SKM-1 (cell line): ENCODE measurements at regions not wholly inside any gene's neighbourhood (a gene's known extent, or its start where the extent isn't known, plus 50 kb on each side); places are given as distances from the start of the nearest gene placed in this dataset.

Experiments
- DNase-seq: peaks from one replicate; lab custom pipeline; 2025; ENCODE audit not compliant: unreplicated experiment; lab: John Stamatoyannopoulos, UW

- no peak for DNase-seq
These were observed 1431.7 kb upstream of the PIK3C3 start for GRCh38 chr18:40523287-40523686.

- no peak for DNase-seq
These were observed 1454.0 kb upstream of the PIK3C3 start for GRCh38 chr18:40501026-40501425.

GRCh38 chr18:40494603-40495002 is 1460.4 kb upstream of the PIK3C3 start:
- no peak for DNase-seq

- DNase-seq: no peak
These were observed 1461.7 kb upstream of the PIK3C3 start for GRCh38 chr18:40493316-40493715.

GRCh38 chr18:40489301-40489700 is 1465.7 kb upstream of the PIK3C3 start:
- no peak for DNase-seq

GRCh38 chr18:40485318-40485717 is 1469.7 kb upstream of the PIK3C3 start:
- DNase-seq: no peak

- DNase-seq: no peak
These were observed 1481.6 kb upstream of the PIK3C3 start for GRCh38 chr18:40473221-40474029.

- no peak for DNase-seq
These were observed 1484.3 kb upstream of the PIK3C3 start for GRCh38 chr18:40470723-40471122.

GRCh38 chr18:40469851-40470250 is 1485.2 kb upstream of the PIK3C3 start:
- no peak for DNase-seq

GRCh38 chr18:40469316-40469715 is 1485.7 kb upstream of the PIK3C3 start:
- DNase-seq: no peak

- no peak for DNase-seq
These were observed 1491.0 kb upstream of the PIK3C3 start for GRCh38 chr18:40464032-40464431.

GRCh38 chr18:40453903-40454302 is 1501.1 kb upstream of the PIK3C3 start:
- no peak for DNase-seq

GRCh38 chr18:40452599-40452998 is 1502.4 kb upstream of the PIK3C3 start:
- DNase-seq: no peak

- DNase-seq: no peak
These were observed 1504.3 kb upstream of the PIK3C3 start for GRCh38 chr18:40450751-40451150.

- DNase-seq: no peak
These were observed 1507.2 kb upstream of the PIK3C3 start for GRCh38 chr18:40447820-40448219.

GRCh38 chr18:40440088-40440487 is 1514.9 kb upstream of the PIK3C3 start:
- no peak for DNase-seq

GRCh38 chr18:40437517-40437916 is 1517.5 kb upstream of the PIK3C3 start:
- DNase-seq: no peak

GRCh38 chr18:40431071-40431985 is 1523.7 kb upstream of the PIK3C3 start:
- no peak for DNase-seq

GRCh38 chr18:40423291-40423690 is 1531.7 kb upstream of the PIK3C3 start:
- no peak for DNase-seq

- no peak for DNase-seq
These were observed 1534.4 kb upstream of the PIK3C3 start for GRCh38 chr18:40420675-40421074.

GRCh38 chr18:40417501-40417900 is 1537.5 kb upstream of the PIK3C3 start:
- DNase-seq: no peak

- DNase-seq: no peak
These were observed 1539.2 kb upstream of the PIK3C3 start for GRCh38 chr18:40415821-40416220.
